PFSK-1 (cell line): ENCODE measurements at regions not wholly inside any gene's neighbourhood (a gene's known extent, or its start where the extent isn't known, plus 50 kb on each side); places are given as distances from the start of the nearest gene placed in this dataset.

Experiments
- FOXP2 ChIP-seq: optimal IDR thresholded peaks from 2 replicates; pipeline ENCODE3; 2011; ENCODE audit warnings: borderline replicate concordance, control low read depth, inconsistent platforms; ENCODE audit not compliant: insufficient read depth; ENCODE audit errors: extremely low read length, extremely low read depth
- POLR2AphosphoS5 ChIP-seq: IDR thresholded peaks from 2 replicates; pipeline ENCODE4 v1.6.1; 2012; ENCODE audit warnings: low read depth, mild to moderate bottlenecking, control low read depth, low read length, moderate library complexity
- REST ChIP-seq, 2 experiments: IDR thresholded peaks; 2 replicates each; pipeline versions ENCODE4 v1.6.1 to v1.8.0; 2011 to 2012; ENCODE audit warnings: low read depth in 2 of 2, low read length in 2 of 2, control low read depth in 1 of 2, inconsistent platforms in 1 of 2, mild to moderate bottlenecking in 1 of 2, moderate library complexity in 1 of 2; ENCODE audit not compliant: insufficient read depth in 1 of 2
- SIN3A ChIP-seq: IDR thresholded peaks from 2 replicates; pipeline ENCODE4 v1.6.1; 2012; ENCODE audit warnings: mild to moderate bottlenecking, low read length, moderate library complexity, borderline replicate concordance; ENCODE audit not compliant: insufficient read depth
- TAF1 ChIP-seq: IDR thresholded peaks from 2 replicates; pipeline ENCODE4 v1.6.1; 2012; ENCODE audit warnings: low read length, control low read depth, borderline replicate concordance; ENCODE audit not compliant: insufficient read depth

GRCh38 chr3:168620854-168621253 is 525.1 kb upstream of the GOLIM4 start:
- TF ChIP-seq TAF1 (no peak), REST (IDR thresholded peaks at IDR 0.05; ENCODE audit: insufficient read depth in 1 of 2, low read depth in 2 of 2, low read length in 2 of 2) (no peak), POLR2AphosphoS5 (no peak), SIN3A (no peak), FOXP2 (no peak)
